ENCODE measurements at regions not wholly inside any gene's neighbourhood (a gene's known extent, or its start where the extent isn't known, plus 50 kb on each side); places are given as distances from the start of the nearest gene placed in this dataset.

DNA sequence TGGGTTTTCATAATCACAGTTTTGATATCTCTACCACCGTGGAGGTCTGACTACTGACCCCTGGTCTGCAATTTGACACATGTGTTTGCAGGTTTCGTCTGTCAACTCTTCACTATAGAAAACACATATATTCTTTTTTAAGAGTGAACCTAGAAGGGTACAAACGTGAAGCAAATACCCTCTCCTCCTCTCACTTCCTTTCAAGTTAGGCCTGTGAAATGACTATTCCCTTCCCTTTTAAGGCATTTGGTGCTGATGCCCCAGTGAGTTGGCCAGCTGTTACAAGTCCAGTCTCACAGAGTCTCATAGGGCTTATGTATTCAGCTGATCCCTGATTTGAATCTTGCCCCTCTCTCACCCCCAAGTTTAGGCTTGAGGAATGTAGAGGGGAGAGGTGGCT is 742.0 kb upstream of the IGFBP3 start:
- WGBS, 2 experiments = 80 to 81% methylated on average over 3 of the region's 3 CpGs
- no peaks in the 10 kb centered on the region for H3K4me1 ChIP-seq (ENCODE audit: control insufficient read depth, insufficient read depth, low read length)
- H3K36me3 ChIP-seq (ENCODE audit: control insufficient read depth, insufficient read depth, low read length) = no peaks in the 10 kb centered on the region
- no peaks in the 10 kb centered on the region for H3K9me3 ChIP-seq (ENCODE audit: control insufficient read depth, low read length)
- no peak overlapping the region for H3K4me3 ChIP-seq (ENCODE audit: insufficient read depth, low read depth, low read length)
- H3K27me3 ChIP-seq (ENCODE audit: control insufficient read depth, insufficient read depth, low read length, poor library complexity, severe bottlenecking) = no peaks in the 10 kb centered on the region
- no peak overlapping the region for H3K27ac ChIP-seq (ENCODE audit: insufficient read depth, low read depth, low read length, poor library complexity, severe bottlenecking)

DNA sequence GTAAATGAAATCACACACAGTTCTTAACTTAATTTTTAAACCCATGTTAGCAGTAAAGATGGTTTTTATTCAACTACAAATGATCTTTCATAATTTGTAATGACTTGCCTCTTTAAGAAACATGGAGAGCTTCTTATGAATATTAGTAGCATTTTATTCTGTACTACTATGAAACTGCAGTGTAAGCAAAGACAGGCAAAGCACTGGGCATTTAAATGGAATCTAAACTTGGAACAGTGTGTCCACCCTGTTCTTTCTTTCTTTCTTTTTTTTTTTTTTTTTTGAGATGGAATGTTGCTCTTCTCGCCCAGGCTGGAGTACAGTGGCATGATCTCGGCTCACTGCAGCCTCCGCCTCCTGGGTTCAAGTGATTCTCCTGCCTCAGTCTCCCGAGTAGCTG is 740.4 kb upstream of the IGFBP3 start:
- Histone ChIP-seq H3K27ac (ENCODE audit: insufficient read depth, low read depth, low read length, poor library complexity, severe bottlenecking) (no peak overlapping the region), H3K4me3 (ENCODE audit: insufficient read depth, low read depth, low read length) (no peak overlapping the region)
- 96% methylated on average over 4 of the region's 4 CpGs; no CpG with 5 or more reads in 1 of the 2 experiments for WGBS, 2 experiments

DNA sequence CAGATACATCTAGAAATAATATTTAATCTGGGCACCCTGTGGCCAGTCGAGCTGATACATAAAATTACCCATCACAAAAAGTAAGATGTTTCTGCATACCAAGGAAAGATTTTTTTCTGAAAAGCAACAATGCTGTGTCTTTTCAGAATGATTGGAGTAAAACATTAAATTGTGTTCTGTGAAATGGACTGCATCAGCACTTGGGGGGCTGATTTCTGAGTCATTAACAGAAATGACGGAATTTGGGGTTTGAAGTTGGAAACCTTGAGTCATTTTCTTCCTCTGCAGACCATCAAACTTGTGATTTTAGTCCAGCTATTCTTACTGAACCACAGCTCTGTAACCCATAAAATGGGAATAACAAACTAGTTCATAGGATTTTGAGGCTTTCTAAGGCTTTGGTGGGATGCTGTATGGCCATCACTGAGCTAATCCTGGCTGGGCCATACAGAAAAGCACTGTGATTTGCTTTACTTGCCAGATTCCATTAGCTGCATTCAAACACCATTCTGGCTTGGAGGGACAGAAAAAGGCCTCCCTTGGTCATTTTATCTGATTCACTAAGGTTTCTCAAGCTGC is 739.4 kb upstream of the IGFBP3 start:
- H3K27ac ChIP-seq (ENCODE audit: insufficient read depth, low read depth, low read length, poor library complexity, severe bottlenecking) = no peak overlapping the region
- no peaks in the 10 kb centered on the region for H3K9me3 ChIP-seq (ENCODE audit: control insufficient read depth, low read length)
- H3K27me3 ChIP-seq (ENCODE audit: control insufficient read depth, insufficient read depth, low read length, poor library complexity, severe bottlenecking) = no peaks in the 10 kb centered on the region
- H3K4me3 ChIP-seq (ENCODE audit: insufficient read depth, low read depth, low read length) = no peak overlapping the region
- H3K36me3 ChIP-seq (ENCODE audit: control insufficient read depth, insufficient read depth, low read length) = no peaks in the 10 kb centered on the region
- H3K4me1 ChIP-seq (ENCODE audit: control insufficient read depth, insufficient read depth, low read length) = no peaks in the 10 kb centered on the region
- 95 to 100% methylated on average over 2 of the region's 2 CpGs for WGBS, 2 experiments

More for the DNA sequence above, 740.4 kb upstream of the IGFBP3 start:
- H3K27me3 ChIP-seq (ENCODE audit: control insufficient read depth, insufficient read depth, low read length, poor library complexity, severe bottlenecking) = no peaks in the 10 kb centered on the region
- H3K4me1 ChIP-seq (ENCODE audit: control insufficient read depth, insufficient read depth, low read length) = no peaks in the 10 kb centered on the region
- H3K9me3 ChIP-seq (ENCODE audit: control insufficient read depth, low read length) = no peaks in the 10 kb centered on the region
- H3K36me3 ChIP-seq (ENCODE audit: control insufficient read depth, insufficient read depth, low read length) = no peaks in the 10 kb centered on the region

DNA sequence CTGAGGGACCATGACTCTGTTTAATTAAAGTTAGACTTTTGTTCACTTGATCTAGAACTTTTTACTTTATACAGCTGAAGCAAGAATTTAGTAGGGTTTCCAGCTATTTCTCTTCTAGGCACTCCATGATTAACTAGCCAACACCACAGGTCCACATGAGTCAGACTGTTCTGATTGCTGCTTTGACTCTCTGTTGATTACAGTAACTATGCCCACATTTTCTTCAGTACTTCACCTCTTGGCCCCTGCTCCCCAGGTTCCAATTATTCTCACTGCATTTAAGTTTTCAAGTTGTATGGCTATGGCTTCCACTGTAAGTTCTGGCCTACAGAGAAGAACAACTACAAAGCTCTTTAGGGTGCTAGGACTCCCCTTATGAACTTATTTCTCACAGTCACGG is 737.2 kb upstream of the IGFBP3 start:
- WGBS, 2 experiments = 89 to 94% methylated on average over 1 of the region's 1 CpG
- no peaks in the 10 kb centered on the region for H3K4me1 ChIP-seq (ENCODE audit: control insufficient read depth, insufficient read depth, low read length)

DNA sequence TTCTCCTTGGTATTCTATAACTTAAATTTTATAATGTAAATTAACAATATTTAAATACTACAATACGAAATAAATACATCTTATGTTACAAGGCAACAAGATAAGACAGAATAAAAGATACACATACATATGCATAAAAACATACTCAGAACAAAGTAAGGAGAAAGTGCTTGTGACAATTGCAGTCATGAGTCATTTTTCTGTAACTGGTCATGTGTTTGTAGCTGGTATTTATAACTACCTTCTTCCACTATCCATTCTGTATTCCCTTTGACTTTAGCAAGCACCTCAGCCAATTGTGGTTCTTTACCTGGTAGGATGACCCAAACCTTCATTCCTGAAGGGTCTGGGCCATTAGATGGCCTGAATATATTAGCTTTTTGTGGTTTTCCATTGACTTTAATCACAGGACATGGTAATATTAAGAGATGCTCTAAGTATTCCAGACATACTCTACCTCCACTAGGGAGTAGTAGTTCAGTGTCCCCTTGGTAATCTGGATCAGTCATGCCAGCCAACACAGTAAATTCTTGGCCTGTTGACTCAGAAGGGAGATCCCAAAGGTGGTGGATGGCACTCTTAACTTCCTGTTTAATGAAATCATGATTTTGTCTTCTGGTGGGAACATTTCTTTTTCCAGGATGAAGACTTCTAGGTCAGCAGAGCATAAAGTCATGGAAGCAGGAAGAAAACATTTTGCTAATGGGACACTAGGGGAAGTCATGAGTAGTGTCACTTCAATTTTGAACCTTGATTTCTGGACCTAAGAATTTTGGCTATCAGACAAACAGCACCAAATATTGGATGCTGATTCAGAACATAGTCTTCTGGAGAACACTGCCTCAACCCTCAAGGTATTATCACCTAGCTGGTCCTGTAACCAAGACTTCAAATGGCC is 733.7 kb upstream of the IGFBP3 start:
- Histone ChIP-seq H3K27me3 (ENCODE audit: control insufficient read depth, insufficient read depth, low read length, poor library complexity, severe bottlenecking) (no peaks in the 10 kb centered on the region), H3K4me1 (ENCODE audit: control insufficient read depth, insufficient read depth, low read length) (no peaks in the 10 kb centered on the region), H3K9me3 (ENCODE audit: control insufficient read depth, low read length) (no peaks in the 10 kb centered on the region), H3K4me3 (ENCODE audit: insufficient read depth, low read depth, low read length) (no peak overlapping the region), H3K36me3 (ENCODE audit: control insufficient read depth, insufficient read depth, low read length) (no peaks in the 10 kb centered on the region), H3K27ac (ENCODE audit: insufficient read depth, low read depth, low read length, poor library complexity, severe bottlenecking) (no peak overlapping the region)
- WGBS, 2 experiments = no CpG with 5 or more reads among the region's 1 CpG

More for the DNA sequence above, 737.2 kb upstream of the IGFBP3 start:
- Histone ChIP-seq H3K9me3 (ENCODE audit: control insufficient read depth, low read length) (no peaks in the 10 kb centered on the region), H3K27ac (ENCODE audit: insufficient read depth, low read depth, low read length, poor library complexity, severe bottlenecking) (no peak overlapping the region), H3K27me3 (ENCODE audit: control insufficient read depth, insufficient read depth, low read length, poor library complexity, severe bottlenecking) (no peaks in the 10 kb centered on the region), H3K4me3 (ENCODE audit: insufficient read depth, low read depth, low read length) (no peak overlapping the region), H3K36me3 (ENCODE audit: control insufficient read depth, insufficient read depth, low read length) (no peaks in the 10 kb centered on the region)

DNA sequence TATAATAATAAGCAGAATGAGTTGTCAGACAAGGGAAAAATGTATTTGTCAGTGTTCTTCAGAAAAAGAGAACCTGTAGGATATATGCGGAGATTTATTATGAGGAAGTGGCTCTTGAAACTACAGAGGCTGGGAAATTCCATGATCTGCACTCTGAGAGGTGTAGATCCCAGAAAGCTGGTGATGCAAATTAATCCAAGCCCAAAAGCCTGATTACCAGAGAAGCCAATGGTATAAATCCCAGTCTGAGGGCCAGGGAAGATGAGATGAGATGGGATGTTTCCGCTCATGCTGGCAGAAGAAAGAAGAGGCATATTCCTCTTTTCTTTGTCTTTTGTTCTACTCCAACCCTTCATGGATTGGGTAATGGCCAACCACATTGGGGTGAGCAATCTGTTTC is 732.8 kb upstream of the IGFBP3 start:
- H3K27me3 ChIP-seq (ENCODE audit: control insufficient read depth, insufficient read depth, low read length, poor library complexity, severe bottlenecking) = no peaks in the 10 kb centered on the region
- H3K4me3 ChIP-seq (ENCODE audit: insufficient read depth, low read depth, low read length) = no peak overlapping the region
- H3K4me1 ChIP-seq (ENCODE audit: control insufficient read depth, insufficient read depth, low read length) = no peaks in the 10 kb centered on the region
- 88 to 89% methylated on average over 2 of the region's 2 CpGs for WGBS, 2 experiments
- no peak overlapping the region for H3K27ac ChIP-seq (ENCODE audit: insufficient read depth, low read depth, low read length, poor library complexity, severe bottlenecking)
- H3K9me3 ChIP-seq (ENCODE audit: control insufficient read depth, low read length) = no peaks in the 10 kb centered on the region
- H3K36me3 ChIP-seq (ENCODE audit: control insufficient read depth, insufficient read depth, low read length) = no peaks in the 10 kb centered on the region

DNA sequence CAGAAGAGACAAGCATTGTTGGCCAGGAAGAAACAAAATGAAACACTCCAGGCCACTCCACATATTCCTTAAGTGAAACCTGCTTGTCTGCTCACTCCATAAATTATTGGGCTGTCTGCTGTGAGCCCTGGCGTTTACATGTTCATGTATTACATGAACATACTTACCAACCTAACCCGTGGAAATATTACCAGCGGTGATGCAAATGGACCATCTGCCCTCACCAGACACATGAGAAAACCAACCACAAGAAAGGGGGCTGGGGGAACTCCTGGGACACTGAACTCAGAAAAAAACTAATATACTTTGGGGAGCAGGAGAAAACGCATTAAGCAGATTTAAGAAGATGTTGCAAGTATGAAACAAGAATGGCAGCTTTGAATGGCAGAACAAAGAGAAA is 731.2 kb upstream of the IGFBP3 start:
- Histone ChIP-seq H3K27me3 (ENCODE audit: control insufficient read depth, insufficient read depth, low read length, poor library complexity, severe bottlenecking) (no peaks in the 10 kb centered on the region), H3K9me3 (ENCODE audit: control insufficient read depth, low read length) (no peaks in the 10 kb centered on the region), H3K36me3 (ENCODE audit: control insufficient read depth, insufficient read depth, low read length) (no peaks in the 10 kb centered on the region), H3K4me1 (ENCODE audit: control insufficient read depth, insufficient read depth, low read length) (no peaks in the 10 kb centered on the region), H3K4me3 (ENCODE audit: insufficient read depth, low read depth, low read length) (no peak overlapping the region), H3K27ac (ENCODE audit: insufficient read depth, low read depth, low read length, poor library complexity, severe bottlenecking) (no peak overlapping the region)
- 96 to 97% methylated on average over 4 of the region's 4 CpGs for WGBS, 2 experiments

DNA sequence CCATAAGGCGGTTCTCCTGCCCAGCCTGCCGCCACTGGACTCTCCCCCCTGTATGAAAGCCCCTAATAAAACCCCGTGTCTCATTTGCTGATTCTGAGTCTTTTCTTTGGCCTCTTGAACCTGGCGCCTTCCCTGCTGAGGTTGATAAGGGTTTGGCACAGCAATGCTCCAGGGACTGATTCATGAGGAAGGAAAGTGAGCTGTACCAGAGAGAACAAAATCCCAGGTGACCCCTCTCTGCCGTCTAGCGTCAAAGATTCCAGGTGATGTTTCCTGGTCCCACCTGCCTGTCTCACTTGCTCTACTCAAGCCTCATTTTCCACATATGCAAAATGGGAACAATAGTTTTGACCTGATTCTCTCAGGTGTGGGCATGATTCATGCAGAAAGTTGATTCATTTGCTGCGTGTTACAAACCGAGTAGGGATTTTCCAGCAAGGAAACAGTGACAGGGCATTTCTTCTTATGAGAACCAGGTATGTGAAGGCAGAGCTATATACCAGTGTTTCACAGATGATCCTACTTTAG is 730.6 kb upstream of the IGFBP3 start:
- Histone ChIP-seq H3K4me3 (ENCODE audit: insufficient read depth, low read depth, low read length) (no peak overlapping the region), H3K4me1 (ENCODE audit: control insufficient read depth, insufficient read depth, low read length) (no peaks in the 10 kb centered on the region), H3K9me3 (ENCODE audit: control insufficient read depth, low read length) (no peaks in the 10 kb centered on the region), H3K27me3 (ENCODE audit: control insufficient read depth, insufficient read depth, low read length, poor library complexity, severe bottlenecking) (no peaks in the 10 kb centered on the region), H3K36me3 (ENCODE audit: control insufficient read depth, insufficient read depth, low read length) (no peaks in the 10 kb centered on the region), H3K27ac (ENCODE audit: insufficient read depth, low read depth, low read length, poor library complexity, severe bottlenecking) (no peak overlapping the region)
- 93 to 94% methylated on average over 8 of the region's 8 CpGs for WGBS, 2 experiments

DNA sequence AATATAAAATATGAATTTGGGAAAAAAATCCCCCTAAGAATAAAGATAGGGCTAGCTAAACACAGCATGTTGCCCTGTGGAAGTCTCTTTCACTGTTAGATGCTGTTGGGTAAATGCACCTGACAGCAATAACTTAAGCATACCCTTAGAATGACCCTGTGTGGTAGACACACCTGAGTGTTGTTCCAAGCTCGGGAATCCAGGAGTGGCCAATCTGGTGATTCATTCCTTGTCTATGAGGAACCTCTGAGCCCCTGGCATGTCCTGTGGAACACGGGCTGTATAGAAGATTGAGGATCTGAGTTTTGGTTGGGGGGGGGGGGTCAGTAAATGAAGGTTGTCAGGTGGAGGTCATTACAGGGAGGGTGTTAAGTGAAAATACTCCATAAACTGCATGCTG is 730.0 kb upstream of the IGFBP3 start:
- Histone ChIP-seq H3K4me1 (ENCODE audit: control insufficient read depth, insufficient read depth, low read length) (no peaks in the 10 kb centered on the region), H3K27ac (ENCODE audit: insufficient read depth, low read depth, low read length, poor library complexity, severe bottlenecking) (no peak overlapping the region), H3K9me3 (ENCODE audit: control insufficient read depth, low read length) (no peaks in the 10 kb centered on the region), H3K27me3 (ENCODE audit: control insufficient read depth, insufficient read depth, low read length, poor library complexity, severe bottlenecking) (no peaks in the 10 kb centered on the region), H3K4me3 (ENCODE audit: insufficient read depth, low read depth, low read length) (no peak overlapping the region), H3K36me3 (ENCODE audit: control insufficient read depth, insufficient read depth, low read length) (no peaks in the 10 kb centered on the region)
- WGBS, 2 experiments = 92 to 93% methylated on average over 2 of the region's 2 CpGs

DNA sequence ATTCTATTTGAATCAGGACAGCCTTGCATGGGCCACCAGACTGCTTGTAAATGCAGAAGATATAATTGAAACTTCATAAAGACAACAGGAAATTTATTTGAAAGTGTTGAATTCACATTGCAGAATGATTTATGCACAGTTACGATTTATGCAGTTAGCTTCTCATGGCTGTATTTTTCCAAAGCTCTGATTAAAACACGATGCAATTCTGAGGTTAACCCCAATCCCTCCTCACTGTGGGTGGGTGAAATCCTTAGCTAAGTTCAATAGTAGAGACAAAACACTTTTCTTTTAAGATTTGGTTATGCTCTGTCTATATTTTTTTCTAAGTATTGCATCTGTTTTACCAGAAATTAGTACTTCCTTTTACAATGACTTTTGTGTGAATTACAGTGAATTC is 728.8 kb upstream of the IGFBP3 start:
- H3K27me3 ChIP-seq (ENCODE audit: control insufficient read depth, insufficient read depth, low read length, poor library complexity, severe bottlenecking) = no peaks in the 10 kb centered on the region
- H3K36me3 ChIP-seq (ENCODE audit: control insufficient read depth, insufficient read depth, low read length) = no peaks in the 10 kb centered on the region
- H3K4me3 ChIP-seq (ENCODE audit: insufficient read depth, low read depth, low read length) = no peak overlapping the region
- H3K9me3 ChIP-seq (ENCODE audit: control insufficient read depth, low read length) = no peaks in the 10 kb centered on the region
- WGBS, 2 experiments = 92 to 96% methylated on average over 2 of the region's 2 CpGs
- H3K4me1 ChIP-seq (ENCODE audit: control insufficient read depth, insufficient read depth, low read length) = no peaks in the 10 kb centered on the region
- no peak overlapping the region for H3K27ac ChIP-seq (ENCODE audit: insufficient read depth, low read depth, low read length, poor library complexity, severe bottlenecking)
